ENCODE measurements at regions not wholly inside any gene's neighbourhood (a gene's known extent, or its start where the extent isn't known, plus 50 kb on each side); places are given as distances from the start of the nearest gene placed in this dataset.
A peak's percentile ranks its signal among the peaks of the same experiment; 100 is the strongest.

DNA sequence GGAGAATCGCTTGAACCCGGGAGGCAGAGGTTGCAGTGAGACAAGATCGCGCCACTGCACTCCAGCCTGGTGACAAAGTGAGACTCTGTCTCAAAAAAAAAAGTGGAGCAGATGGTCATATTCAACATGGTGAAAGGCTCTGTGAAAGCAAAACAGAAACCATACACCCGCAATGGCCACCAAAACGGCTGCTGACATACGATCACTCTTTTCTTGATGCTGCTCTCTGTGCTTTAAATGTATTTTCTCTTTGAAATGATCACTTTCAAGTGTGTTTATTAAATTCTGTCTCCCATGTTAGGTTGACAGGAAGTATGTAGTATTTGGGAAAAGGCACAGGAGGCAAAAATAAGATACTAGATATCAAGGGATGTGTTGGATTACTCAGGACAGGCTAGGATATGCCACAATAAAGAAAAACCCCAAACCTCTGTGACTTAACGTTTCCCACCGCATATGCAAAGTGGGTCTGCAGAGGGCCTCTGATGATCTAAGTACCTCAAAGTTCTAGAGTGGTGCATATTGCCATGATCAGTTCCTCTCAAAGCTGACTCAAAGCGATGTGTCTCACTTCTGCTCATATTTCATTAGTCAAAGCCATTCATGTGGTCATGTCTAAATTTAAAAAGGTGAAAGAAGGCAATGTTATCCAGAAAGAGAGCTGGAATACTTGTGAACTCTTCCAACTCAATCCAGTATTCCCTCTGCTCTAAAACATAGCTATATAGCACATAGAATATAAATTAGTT lies 155.1 kb upstream of the SOX4 start:
- peak; percentile 83 for DNase-seq (ENCODE audit: low read depth)
- TF ChIP-seq, protein P1, sequence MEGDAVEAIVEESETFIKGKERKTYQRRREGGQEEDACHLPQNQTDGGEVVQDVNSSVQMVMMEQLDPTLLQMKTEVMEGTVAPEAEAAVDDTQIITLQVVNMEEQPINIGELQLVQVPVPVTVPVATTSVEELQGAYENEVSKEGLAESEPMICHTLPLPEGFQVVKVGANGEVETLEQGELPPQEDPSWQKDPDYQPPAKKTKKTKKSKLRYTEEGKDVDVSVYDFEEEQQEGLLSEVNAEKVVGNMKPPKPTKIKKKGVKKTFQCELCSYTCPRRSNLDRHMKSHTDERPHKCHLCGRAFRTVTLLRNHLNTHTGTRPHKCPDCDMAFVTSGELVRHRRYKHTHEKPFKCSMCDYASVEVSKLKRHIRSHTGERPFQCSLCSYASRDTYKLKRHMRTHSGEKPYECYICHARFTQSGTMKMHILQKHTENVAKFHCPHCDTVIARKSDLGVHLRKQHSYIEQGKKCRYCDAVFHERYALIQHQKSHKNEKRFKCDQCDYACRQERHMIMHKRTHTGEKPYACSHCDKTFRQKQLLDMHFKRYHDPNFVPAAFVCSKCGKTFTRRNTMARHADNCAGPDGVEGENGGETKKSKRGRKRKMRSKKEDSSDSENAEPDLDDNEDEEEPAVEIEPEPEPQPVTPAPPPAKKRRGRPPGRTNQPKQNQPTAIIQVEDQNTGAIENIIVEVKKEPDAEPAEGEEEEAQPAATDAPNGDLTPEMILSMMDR (IDR thresholded peaks at IDR 0.05; ENCODE audit: low read depth, low read length): no peak
- TF ChIP-seq, protein P2, sequence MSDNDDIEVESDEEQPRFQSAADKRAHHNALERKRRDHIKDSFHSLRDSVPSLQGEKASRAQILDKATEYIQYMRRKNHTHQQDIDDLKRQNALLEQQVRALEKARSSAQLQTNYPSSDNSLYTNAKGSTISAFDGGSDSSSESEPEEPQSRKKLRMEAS (IDR thresholded peaks at IDR 0.05; ENCODE audit: low read depth, low read length): no peak
- no peak for TF ChIP-seq POLR2A (IDR thresholded peaks at IDR 0.05; ENCODE audit: extremely low read depth, insufficient read length)
- TF ChIP-seq MYC (IDR thresholded peaks at IDR 0.05; ENCODE audit: low read depth, low read length): no peak
- H3K4me3 ChIP-seq (ENCODE audit: low read depth, low read length): no peak overlapping the region

DNA sequence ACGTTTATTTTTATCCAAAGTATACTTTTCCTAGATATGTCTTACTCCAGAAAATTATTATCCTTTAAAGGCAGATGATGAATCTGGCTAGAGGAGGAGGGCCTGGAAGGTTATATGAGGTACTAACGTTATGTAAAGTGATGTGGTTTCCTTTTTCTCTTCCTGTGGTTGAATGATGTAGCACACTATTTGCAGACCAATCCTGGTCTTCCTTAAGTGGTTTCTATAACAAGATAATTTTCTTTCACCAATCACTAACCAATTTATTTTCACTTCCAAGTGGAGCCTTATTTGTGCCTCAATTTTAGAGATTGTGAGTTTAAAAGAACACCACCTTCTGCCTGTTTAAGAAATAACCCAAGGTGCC lies 154.6 kb upstream of the SOX4 start:
- TF ChIP-seq, protein P2 (IDR thresholded peaks at IDR 0.05; ENCODE audit: low read depth, low read length): no peak
- TF ChIP-seq POLR2A (IDR thresholded peaks at IDR 0.05; ENCODE audit: extremely low read depth, insufficient read length): no peak
- TF ChIP-seq, protein P1 (IDR thresholded peaks at IDR 0.05; ENCODE audit: low read depth, low read length): no peak
- peak; percentile 87 for DNase-seq (ENCODE audit: low read depth)
- no peak overlapping the region for H3K4me3 ChIP-seq (ENCODE audit: low read depth, low read length)

DNA sequence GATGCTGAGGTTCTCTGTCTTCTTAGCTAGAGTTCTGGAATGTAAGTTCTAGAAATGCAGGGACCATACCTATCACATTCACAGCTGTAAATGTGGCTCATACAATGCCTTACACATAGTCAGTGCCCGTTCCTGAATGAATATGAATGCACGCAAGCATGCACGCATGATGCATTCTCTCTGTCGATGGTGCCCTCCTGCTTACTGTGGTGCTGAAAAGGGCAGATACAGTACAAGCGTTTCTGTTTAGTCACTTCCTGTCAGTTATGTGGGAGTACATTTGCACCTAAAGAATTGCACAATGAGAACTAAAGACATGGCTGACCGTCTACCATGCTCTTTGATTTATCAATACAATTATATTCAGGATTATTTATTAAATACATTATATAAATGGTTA lies 152.2 kb upstream of the SOX4 start:
- TF ChIP-seq MYC (IDR thresholded peaks at IDR 0.05; ENCODE audit: low read depth, low read length): no peak
- TF ChIP-seq, protein P2 (IDR thresholded peaks at IDR 0.05; ENCODE audit: low read depth, low read length): 0 out of 2 replicates have a peak, but pooled peaks have one; percentile 3
- no peak overlapping the region for H3K4me3 ChIP-seq (ENCODE audit: low read depth, low read length)
- peak; percentile 86 for DNase-seq (ENCODE audit: low read depth)

DNA sequence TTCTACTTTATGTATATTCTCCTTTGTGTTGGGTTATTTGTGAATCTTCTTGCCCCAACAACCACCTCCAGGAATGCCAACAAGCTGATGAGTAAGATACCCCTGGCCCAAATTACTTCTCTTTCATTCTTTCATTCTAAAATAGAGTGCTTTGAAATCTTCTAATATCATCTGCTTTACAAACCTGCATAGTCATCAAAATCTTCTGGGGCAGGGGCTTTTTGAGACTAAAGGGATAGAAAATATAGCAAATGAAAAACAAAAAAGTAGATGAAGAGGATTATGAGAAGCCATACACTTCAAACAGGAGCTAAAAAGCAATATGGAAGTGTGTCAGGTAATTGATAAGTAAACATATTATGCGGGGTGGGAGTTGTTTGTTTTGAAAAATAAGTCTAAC lies 150.7 kb upstream of the SOX4 start:
- H3K4me3 ChIP-seq (ENCODE audit: low read depth, low read length): no peak overlapping the region
- no peak for DNase-seq (ENCODE audit: low read depth)
- TF ChIP-seq POLR2A (IDR thresholded peaks at IDR 0.05; ENCODE audit: extremely low read depth, insufficient read length) (no peak), MYC (IDR thresholded peaks at IDR 0.05; ENCODE audit: low read depth, low read length) (no peak)
- TF ChIP-seq, protein P1 (IDR thresholded peaks at IDR 0.05; ENCODE audit: low read depth, low read length): no peak
- TF ChIP-seq, protein P2 (IDR thresholded peaks at IDR 0.05; ENCODE audit: low read depth, low read length): no peak

DNA sequence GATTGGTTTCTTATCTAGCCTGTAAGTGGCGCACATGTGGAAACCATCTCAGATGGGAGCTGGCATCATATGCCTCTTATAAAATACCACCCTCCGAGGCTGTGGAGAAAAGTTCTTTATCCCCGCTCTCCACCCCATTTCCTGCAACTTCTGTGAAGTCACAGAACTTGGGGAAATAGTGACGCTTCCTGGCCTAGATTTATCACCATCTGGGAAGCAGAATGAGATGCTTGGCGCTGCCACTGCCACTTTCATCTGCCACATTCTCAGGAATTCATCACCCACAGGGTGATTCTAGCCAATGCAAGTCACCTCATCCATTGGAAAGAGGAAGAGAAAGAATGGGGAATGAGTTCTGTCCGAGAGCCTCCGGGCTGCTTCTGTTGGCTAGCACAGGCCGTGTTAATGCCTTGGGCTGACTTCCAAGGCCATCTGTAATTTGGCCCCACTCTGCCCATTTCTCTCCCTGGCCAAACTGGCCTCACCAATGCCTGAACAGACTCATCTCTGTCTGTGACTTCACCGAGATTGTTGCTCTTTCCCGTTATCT lies 148.8 kb upstream of the SOX4 start:
- TF ChIP-seq MYC (IDR thresholded peaks at IDR 0.05; ENCODE audit: low read depth, low read length) (no peak), POLR2A (IDR thresholded peaks at IDR 0.05; ENCODE audit: extremely low read depth, insufficient read length) (no peak)
- TF ChIP-seq, protein P2 (IDR thresholded peaks at IDR 0.05; ENCODE audit: low read depth, low read length): no peak
- TF ChIP-seq, protein P1 (IDR thresholded peaks at IDR 0.05; ENCODE audit: low read depth, low read length): no peak
- H3K4me3 ChIP-seq (ENCODE audit: low read depth, low read length): no peak overlapping the region
- no peak for DNase-seq (ENCODE audit: low read depth)

DNA sequence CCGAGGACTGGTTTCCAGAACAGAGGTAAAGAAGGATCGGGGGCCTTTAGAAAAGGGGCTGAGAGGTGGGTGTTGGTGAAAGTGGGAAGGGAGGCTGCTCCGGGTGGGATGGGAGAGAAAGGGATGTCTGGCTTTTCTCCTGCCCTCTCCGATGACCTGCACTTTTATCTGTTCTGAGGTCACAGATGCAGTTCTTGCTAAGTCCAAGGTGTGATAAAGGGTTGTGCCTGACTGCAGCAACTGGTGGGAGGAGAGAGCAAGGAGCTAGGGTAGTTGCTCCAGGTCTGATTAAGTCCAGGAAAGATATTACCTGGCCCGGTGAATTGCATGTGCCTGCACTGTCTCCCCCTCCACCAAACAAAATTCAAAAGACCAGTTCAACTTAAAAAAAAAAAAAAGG lies 145.6 kb upstream of the SOX4 start:
- no peak for DNase-seq (ENCODE audit: low read depth)
- H3K4me3 ChIP-seq (ENCODE audit: low read depth, low read length): no peak overlapping the region
- TF ChIP-seq, protein P2 (IDR thresholded peaks at IDR 0.05; ENCODE audit: low read depth, low read length): no peak
- no peak for TF ChIP-seq MYC (IDR thresholded peaks at IDR 0.05; ENCODE audit: low read depth, low read length)
- no peak for TF ChIP-seq POLR2A (IDR thresholded peaks at IDR 0.05; ENCODE audit: extremely low read depth, insufficient read length)
- TF ChIP-seq, protein P1 (IDR thresholded peaks at IDR 0.05; ENCODE audit: low read depth, low read length): no peak
